Right kidney (tissue), 1 donor: ENCODE measurements at regions not wholly inside any gene's neighbourhood (a gene's known extent, or its start where the extent isn't known, plus 50 kb on each side); places are given as distances from the start of the nearest gene placed in this dataset.
"Not testable (repeated sequence)": the region's sequence is repeated elsewhere in the genome, so short reads cannot be mapped to it uniquely, and the experiment has no call there.

ENCODE experiments used
- DNase-seq: peaks from one replicate; pipeline ENCODE4 v3.0.0-alpha.2; 2016

DNA sequence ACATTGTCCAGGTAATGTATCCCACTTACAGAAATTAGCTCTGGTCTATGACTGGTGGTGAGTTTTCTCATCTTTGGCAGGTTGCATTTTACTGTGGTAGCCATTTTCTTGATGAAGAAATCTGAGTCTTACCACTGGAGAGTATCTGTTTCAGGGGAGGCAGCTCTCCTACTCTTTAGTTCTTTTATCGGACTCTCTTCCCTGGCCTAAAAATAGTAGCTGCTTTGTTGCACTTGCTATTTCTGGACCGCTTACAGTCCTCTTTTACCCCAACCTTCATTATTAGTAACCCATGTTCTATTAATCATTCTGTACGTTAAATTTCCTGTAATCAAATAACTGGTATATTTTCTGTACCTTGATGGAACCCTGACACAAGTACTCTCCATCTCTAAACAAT is 720.8 kb downstream of the PLA2G4A start:
- DNase-seq, result no peak

- no peak for DNase-seq
These were observed 722.3 kb downstream of the PLA2G4A start for GRCh38 chr1:187551061-187551460.

DNA sequence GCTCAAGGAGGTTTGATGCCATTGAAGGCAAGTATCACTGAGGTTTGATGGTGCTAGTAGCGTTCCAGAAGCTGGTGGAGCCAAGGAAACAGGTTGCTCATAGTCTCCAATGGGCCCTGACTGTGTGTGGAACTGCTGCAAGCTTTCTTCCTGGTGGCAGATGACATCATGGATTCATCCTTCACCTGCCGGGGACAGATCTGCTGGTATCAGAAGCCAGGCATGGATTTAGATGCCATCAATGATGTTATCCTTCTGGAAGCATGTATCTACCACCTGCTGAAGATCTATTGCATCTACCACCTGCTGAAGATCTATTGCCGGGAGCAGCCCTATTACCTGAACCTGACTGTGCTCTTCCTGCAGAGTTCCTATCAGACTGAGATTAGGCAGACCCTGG is 734.4 kb downstream of the PLA2G4A start:
- no peak for DNase-seq

GRCh38 chr1:187566354-187566753 is 737.6 kb downstream of the PLA2G4A start:
- DNase-seq, result no peak

DNA sequence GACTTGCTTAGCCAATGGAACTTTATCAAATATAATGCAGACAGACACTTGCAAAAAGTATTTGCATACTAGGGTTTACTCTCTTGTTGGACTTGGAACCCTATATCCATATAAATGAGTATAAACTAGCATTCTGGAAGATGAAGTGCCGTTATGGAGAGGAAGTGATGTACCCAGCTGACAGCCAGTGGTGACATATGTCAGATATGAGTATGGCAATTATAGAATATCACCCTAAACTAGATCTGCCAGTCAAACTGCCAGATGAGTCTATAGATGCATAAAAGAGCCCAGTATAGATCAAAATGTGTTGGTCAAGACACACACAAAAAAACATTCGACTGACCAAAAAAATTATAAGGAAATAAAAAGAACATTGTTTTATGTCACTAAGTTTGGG is 739.3 kb downstream of the PLA2G4A start:
- no peak for DNase-seq

GRCh38 chr1:187570166-187570565 is 741.4 kb downstream of the PLA2G4A start:
- DNase-seq, result no peak

- no peak for DNase-seq
These were observed 748.9 kb downstream of the PLA2G4A start for GRCh38 chr1:187577610-187578009.

DNA sequence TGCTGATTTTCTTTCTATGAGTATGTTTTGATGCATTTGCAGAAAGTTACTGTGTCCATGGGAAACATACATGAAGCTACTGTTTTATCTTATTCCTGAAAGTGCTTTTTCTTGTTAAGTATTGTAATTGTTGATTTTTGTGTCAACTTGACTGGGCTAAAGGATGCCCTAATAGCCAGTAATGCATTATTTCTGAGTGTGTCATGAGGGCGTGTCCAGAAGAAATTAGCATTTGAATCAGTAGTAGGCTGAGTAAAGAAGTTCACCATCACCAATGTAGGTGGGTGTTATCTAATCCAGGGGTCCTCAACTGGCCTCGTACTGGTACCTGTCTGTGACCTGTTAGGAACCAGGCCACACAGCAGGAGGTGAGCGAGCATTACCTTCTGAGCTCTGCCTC is 760.2 kb downstream of the PLA2G4A start:
- no peak for DNase-seq

GRCh38 chr1:187605736-187606135 is 777.0 kb downstream of the PLA2G4A start:
- DNase-seq, result no peak

- not testable (repeated sequence) for DNase-seq
These were observed 787.3 kb downstream of the PLA2G4A start for GRCh38 chr1:187615853-187616735.

DNA sequence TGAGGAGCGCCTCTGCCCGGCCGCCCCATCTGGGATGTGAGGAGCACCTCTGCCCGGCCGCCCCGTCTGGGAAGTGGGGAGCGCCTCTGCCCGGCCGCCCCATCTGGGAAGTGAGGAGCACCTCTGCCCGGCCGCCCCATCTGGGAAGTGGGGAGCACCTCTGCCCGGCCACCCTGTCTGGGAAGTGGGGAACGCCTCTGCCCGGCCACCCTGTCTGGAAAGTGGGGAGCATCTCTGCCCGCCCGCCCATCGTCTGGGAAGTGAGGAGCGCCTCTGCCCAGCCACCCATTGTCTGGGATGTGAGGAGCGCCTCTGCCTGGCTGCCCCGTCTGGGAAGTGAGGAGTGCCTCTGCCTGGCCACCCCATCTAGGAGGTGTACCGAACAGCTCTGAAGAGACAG is 788.1 kb downstream of the PLA2G4A start:
- DNase-seq, result not testable (repeated sequence)

DNA sequence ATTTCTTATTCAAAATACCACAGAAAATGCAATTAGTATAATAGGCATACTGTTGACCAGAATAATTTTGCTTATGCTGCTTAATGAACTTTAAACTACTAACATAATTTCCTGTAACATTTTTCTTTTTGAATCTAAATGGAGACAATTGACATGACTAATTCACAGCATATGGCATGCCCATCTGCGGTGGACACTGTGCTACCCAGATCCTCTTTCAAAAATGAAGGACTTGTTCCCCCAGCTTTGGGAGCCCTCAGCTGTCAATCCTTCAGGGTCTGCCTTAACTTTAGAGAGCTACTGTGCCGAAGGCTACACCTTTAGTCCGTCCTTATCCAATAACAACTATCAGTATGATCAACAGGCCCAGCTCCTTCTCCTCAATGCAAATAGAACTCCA is 789.0 kb downstream of the PLA2G4A start:
- no peak for DNase-seq

DNA sequence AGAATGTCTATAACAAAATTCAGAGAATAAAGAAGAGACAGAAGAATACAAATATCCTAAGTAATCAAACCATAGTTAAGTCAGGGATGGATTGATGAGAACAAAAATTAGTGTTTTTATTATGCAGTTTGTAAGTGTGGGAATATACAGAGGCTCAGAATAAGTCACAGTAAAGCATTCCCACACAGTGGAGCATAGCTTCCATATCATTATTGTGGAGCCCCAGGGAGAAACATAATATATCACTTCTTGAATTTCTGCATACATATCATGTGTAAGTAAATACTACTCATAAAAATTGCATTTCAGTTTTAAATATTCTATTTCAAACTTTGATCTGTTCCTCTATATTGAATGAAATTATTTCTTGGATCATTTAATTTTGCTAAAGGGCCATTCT is 790.4 kb downstream of the PLA2G4A start:
- no peak for DNase-seq

DNA sequence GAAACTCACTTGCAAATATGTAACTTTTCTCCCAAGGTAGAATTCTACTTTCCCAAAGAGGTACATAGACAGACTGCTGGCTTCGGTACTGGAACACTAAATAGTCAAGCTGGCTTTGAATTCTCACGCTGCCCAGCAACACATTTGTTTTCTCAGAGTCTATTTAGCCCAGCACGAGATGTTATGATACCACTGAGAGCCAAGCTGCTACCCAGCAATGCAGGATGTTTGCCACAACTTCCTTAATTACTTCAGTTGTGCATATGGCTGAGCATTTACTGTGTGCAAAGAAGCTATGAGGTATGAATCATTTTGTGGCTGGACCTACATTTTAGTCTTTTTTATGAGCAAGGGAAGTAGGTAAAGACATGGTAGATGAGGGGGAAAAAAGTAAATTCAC is 793.2 kb downstream of the PLA2G4A start:
- DNase-seq, result no peak

DNA sequence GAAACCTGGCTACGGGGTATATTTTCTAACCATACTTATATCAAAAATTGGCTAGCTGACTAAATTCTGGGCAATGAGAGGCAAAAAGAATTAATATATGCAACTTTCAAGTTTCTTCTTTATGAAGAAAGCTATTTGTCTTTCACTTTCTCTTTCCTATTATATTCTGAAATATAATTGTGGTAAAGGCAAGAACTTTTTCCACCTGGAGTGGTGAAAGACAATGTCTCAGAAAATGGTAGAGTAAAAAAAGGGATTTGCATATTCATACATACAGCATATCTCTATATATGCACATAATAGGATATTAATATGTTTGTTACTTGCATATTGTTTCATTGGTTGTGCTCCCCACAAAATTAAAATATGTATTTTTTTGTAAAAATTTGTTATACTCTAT is 793.8 kb downstream of the PLA2G4A start:
- no peak for DNase-seq

DNA sequence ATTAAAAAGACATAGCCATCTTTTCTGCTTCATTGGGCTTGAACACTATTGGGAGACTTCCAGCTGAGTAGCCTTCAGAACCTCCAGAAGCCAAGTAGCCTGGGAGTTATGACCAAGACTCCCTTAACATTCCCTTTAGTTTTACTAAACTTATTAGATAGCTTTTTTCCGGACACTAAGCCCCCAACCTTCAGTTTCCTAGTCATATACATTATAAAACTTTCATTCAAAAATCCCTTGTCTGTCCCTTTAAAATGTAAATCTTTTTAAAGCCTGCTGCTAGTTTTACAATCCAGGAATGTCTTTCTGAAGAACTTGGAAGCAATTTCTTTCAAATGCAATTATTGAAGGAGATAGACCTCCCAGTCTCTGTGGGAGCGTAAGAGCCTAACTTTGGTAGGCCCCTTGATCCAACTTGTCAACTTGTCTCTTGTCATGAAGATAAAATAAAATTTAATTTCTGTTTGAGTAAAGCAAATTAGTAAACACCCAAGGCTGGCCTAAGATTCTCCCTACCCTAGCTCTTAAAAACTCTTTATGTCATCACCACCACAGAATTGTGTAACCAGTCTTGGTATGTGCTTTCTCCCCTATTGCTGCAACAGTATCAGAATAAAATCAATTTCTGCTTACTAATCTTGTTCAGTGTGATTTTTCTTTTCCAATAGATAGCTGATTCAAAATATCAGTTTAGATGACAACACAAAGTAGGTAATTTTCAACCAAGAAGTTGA is 796.2 kb downstream of the PLA2G4A start:
- no peak for DNase-seq

- DNase-seq, result no peak
These were observed 797.3 kb downstream of the PLA2G4A start for GRCh38 chr1:187626056-187626455.

DNA sequence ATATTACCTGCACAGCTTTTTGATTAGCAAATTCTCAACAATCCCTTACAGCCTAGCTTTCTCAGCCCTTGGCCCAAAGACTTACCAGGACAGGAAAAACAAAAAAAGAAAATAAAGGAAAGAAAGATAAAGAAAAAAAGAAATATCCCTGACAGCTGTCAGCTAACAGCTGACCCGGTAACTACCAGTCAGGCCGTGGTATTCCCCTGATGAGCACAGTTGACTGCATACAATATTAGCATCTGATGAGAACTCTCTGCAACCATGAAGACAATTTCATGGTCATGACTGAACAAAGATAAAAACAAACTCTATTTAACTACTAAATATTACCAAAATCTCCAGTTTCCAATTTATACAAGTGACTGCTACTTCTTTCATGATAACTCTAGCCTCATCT is 798.8 kb downstream of the PLA2G4A start:
- no peak for DNase-seq

DNA sequence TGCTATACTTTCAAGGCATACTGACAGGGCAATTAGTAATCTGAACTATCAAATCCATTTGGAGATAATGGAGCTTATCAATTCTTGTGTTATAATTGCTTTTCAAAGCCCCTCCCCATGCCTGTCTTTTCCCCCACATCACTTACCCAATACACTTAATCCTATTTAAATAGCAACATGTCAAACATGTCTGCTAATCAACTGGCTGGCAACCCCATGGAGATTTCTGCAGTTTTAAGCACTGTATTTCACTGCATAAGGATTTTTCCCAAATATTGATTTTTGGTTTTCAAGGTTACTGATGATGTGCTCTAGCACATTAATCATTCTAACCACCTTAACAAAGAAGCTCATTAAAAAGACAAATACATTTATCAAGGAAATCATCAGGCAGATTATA is 800.3 kb downstream of the PLA2G4A start:
- no peak for DNase-seq

- no peak for DNase-seq
These were observed 802.1 kb downstream of the PLA2G4A start for GRCh38 chr1:187630653-187631380.

- DNase-seq, result no peak
These were observed 802.6 kb downstream of the PLA2G4A start for GRCh38 chr1:187631381-187631675.

DNA sequence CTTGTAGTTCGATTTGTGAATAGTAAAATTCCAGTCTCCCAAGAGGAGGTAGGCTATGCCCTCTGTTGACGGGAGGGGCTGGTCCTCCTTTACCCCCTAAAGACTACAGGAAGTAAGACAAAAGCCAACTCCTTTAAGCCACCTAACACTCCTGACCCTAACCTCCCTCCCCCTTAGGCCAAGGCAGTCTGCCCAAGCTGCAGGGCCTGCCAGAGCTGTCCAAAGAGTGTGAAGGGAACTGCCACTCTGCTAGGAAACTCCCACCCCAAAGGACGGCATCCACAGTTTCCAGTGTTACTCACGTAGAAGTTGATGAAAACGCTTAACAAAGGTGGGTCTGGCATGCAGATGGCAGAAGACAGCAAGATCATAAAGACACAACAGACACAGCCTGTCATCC is 803.2 kb downstream of the PLA2G4A start:
- DNase-seq, result no peak

DNA sequence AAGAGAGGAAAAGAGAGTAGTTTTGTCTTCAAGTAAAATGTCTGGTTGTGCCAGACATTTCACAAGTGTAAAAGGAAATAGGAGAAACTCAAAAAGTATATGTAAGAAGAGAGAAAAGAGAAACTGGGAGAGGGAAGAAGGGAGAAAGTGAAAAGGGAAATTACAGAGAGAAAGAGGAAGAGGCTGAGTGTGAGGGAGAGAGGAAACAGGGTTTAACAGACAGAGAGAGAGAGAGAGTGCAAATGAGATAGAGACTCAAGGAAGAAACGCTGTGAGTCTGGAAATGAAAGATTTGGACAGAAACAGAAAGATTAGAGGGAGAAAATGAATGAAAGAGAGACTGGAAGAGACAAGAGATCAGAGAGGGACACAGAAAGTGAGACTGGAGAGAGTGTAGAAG is 806.2 kb downstream of the PLA2G4A start:
- DNase-seq, result no peak
